ENCODE measurements at regions not wholly inside any gene's neighbourhood (a gene's known extent, or its start where the extent isn't known, plus 50 kb on each side); places are given as distances from the start of the nearest gene placed in this dataset.
A peak's percentile ranks its signal among the peaks of the same experiment; 100 is the strongest.

DNA sequence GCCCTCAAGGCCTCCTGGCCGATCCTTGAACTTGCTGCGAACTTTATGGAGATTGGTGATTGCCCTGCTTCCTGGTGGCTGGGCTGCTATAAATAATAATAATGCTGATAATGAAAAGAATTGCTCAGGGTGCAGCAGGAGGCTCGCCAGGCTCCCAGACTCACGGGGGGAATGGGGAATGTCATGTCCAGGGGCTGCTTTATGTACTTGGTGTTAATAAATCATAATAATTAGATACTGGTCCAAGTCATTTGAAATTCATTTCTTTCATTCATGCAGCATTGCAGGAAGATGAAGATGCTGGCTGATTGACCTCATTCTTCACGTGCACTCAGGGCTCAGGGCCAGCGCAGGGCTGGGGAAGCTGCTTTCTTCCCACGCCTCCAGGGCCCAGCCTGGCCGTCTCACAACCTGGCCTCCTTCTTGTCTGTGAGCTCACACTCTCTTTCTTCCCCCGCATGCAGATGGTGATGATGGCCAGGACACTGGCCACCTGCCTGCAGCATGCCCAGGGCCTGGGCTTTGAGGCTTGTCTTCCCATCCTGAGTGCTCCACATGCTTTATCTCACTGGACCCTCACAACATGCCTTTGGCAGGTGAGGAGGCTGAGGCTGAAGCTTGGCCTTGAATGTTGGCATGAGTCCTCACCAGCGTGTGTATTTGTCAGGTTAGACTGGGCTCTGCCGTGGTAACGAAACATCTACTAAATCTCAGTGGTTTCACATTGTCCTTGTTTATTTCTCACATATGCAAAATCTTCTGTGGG, 138.4 kb upstream of the TNS3 start:
- peak overlapping the region in 1 of 2 donors; percentile 34 for H3K27ac ChIP-seq
- H3K36me3 ChIP-seq (ENCODE audit: low read depth, missing control alignments), result no peaks in the 10 kb centered on the region
- intact Hi-C loops (cut with DNase I; ENCODE audit: low total_unique reads), result no loop called here
- peak; percentile 90 for DNase-seq
- 25 to 55% methylated on average over 12 of the region's 12 CpGs for WGBS, 2 donors
- no peaks in the 10 kb centered on the region for H3K9me3 ChIP-seq
- H3K27me3 ChIP-seq, result no peaks in the 10 kb centered on the region
- H3K4me1 ChIP-seq, result peaks cover 15% of the 10 kb centered on the region
- TF ChIP-seq, protein P1, sequence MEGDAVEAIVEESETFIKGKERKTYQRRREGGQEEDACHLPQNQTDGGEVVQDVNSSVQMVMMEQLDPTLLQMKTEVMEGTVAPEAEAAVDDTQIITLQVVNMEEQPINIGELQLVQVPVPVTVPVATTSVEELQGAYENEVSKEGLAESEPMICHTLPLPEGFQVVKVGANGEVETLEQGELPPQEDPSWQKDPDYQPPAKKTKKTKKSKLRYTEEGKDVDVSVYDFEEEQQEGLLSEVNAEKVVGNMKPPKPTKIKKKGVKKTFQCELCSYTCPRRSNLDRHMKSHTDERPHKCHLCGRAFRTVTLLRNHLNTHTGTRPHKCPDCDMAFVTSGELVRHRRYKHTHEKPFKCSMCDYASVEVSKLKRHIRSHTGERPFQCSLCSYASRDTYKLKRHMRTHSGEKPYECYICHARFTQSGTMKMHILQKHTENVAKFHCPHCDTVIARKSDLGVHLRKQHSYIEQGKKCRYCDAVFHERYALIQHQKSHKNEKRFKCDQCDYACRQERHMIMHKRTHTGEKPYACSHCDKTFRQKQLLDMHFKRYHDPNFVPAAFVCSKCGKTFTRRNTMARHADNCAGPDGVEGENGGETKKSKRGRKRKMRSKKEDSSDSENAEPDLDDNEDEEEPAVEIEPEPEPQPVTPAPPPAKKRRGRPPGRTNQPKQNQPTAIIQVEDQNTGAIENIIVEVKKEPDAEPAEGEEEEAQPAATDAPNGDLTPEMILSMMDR (IDR thresholded peaks at IDR 0.05), result no peak
- no peak for TF ChIP-seq POLR2A (IDR thresholded peaks at IDR 0.05)
- no peak overlapping the region for H3K4me3 ChIP-seq

DNA sequence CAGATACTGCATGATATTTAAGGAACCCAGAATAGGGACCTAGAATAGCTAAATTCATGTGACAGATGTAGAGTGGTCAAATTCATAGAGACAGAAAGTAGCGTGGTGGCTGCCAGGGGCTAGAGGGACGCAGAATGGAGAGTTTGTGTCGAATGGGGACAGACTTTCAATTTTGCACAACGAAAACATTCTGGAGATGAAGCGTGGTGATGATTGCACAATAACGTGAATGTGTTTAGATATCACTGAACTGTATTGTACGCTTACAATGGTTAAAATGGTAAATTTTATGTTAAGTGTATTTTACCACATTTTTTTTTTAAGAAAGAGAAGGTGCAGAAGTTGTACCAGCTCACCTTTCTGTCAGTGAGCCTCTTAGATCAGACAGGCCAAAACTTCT, 137.8 kb upstream of the TNS3 start:
- 88 to 91% methylated on average over 7 of the region's 7 CpGs for WGBS, 2 donors
- no peak overlapping the region for H3K27ac ChIP-seq
- peaks cover 15% of the 10 kb centered on the region for H3K4me1 ChIP-seq
- no peaks in the 10 kb centered on the region for H3K27me3 ChIP-seq
- H3K9me3 ChIP-seq, result no peaks in the 10 kb centered on the region
- TF ChIP-seq, protein P1 (IDR thresholded peaks at IDR 0.05), result no peak
- TF ChIP-seq POLR2A (IDR thresholded peaks at IDR 0.05), result no peak
- H3K36me3 ChIP-seq (ENCODE audit: low read depth, missing control alignments), result no peaks in the 10 kb centered on the region
- no peak for DNase-seq
- intact Hi-C loops (cut with DNase I; ENCODE audit: low total_unique reads), result no loop called here
- H3K4me3 ChIP-seq, result no peak overlapping the region

DNA sequence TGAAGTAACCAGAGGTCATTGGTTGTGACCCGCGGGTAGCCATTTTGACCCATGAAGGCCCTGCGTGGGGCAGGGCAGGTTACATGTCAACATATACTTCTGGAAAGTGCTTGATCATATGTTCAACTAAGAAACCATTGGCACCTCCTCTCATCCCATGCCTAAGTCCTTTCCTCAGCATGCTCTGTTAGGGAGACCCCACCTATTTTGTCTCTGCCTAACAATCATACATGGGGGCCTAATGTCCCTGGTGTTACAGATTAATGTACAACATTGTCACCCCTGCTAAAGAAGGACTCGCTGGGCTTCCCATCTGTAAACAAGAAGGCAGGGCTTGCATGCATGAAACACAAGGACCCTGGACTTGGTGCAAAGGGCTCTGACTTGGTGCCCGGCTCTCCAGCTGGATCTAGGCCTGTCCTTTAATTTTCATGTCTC, 133.7 kb upstream of the TNS3 start:
- H3K27me3 ChIP-seq, result no peaks in the 10 kb centered on the region
- intact Hi-C loops (cut with DNase I; ENCODE audit: low total_unique reads), result no loop called here
- H3K9me3 ChIP-seq, result no peaks in the 10 kb centered on the region
- no peak for DNase-seq
- 95 to 96% methylated on average over 5 of the region's 5 CpGs for WGBS, 2 donors
- no peak for TF ChIP-seq POLR2A (IDR thresholded peaks at IDR 0.05)
- TF ChIP-seq, protein P1 (IDR thresholded peaks at IDR 0.05), result no peak
- peaks cover 11% of the 10 kb centered on the region for H3K4me1 ChIP-seq
- H3K36me3 ChIP-seq (ENCODE audit: low read depth, missing control alignments), result no peaks in the 10 kb centered on the region
- no peak overlapping the region for H3K4me3 ChIP-seq
- H3K27ac ChIP-seq, result no peak overlapping the region

DNA sequence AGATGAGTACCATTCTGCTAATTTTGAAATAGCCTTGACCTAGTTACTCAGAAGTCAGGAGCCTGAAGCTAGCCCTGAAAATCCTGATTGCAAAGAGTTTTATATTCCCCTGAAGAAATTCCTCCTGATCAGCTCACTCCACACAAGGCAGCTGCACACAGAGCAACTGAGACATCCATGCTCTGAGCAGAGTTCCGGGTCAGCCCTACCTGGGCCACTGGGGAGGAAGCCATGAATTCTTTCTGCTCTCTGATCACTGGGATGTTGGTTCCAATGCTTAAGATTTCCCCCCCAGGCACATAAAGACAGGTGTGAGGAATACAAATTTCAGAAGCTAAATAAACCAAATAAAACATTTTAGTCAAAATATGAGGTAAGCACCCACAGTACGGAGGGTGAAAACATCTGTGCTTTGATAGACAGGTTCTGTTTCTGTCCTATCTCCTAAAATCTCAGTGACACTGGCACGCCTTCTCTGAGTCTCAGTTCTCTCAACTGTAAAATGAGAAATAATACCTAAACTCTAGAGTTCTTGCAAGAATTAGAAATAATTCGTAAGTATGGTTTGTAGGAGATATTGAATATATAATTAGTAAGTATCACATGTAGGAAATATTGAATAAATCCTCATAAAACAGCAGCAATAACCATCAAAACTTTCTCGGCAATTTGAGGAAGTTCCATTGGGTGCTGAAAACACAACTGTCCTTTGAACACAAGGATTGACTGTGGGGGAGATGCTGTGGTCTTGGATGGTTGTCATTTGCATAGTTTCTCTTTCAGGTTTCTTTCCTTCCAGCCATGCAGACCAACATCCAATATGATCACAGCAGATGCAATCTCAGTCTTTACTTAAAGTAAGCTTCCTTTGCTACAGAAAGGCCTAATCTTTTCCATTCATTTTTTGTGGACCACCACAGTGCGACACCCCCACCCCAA, 133.0 kb upstream of the TNS3 start:
- Histone ChIP-seq H3K36me3 (ENCODE audit: low read depth, missing control alignments) (no peaks in the 10 kb centered on the region), H3K4me1 (peaks cover 4% of the 10 kb centered on the region), H3K4me3 (no peak overlapping the region), H3K27me3 (no peaks in the 10 kb centered on the region), H3K27ac (no peak overlapping the region), H3K9me3 (no peaks in the 10 kb centered on the region)
- 72 to 76% methylated on average over 6 of the region's 6 CpGs for WGBS, 2 donors
- TF ChIP-seq, protein P1 (IDR thresholded peaks at IDR 0.05), result no peak
- no peak for TF ChIP-seq POLR2A (IDR thresholded peaks at IDR 0.05)
- intact Hi-C loops (cut with DNase I; ENCODE audit: low total_unique reads), result no loop called here
- no peak for DNase-seq

All from testis (tissue), 2 donors.